HepG2 (cell line): ENCODE measurements at regions not wholly inside any gene's neighbourhood (a gene's known extent, or its start where the extent isn't known, plus 50 kb on each side); places are given as distances from the start of the nearest gene placed in this dataset.
A peak's percentile ranks its signal among the peaks of the same experiment; 100 is the strongest.

ENCODE experiments used
- THYN1 ChIP-seq: sonication (generic); formaldehyde crosslinking; IDR thresholded peaks from 2 replicates; pipeline ENCODE4 v1.8.1; 2023; ENCODE audit warnings: low read depth, mild to moderate bottlenecking, moderate library complexity, missing genetic modification reagents, borderline replicate concordance
- TF ChIP-seq, protein P1 (sequence below): sonication (generic); formaldehyde crosslinking; IDR thresholded peaks from 2 replicates; pipeline ENCODE4 v1.5.0; 2020; ENCODE audit warnings: mild to moderate bottlenecking, missing genetic modification reagents
- TF ChIP-seq, protein P2 (sequence below): sonication (generic); formaldehyde crosslinking; IDR thresholded peaks from 2 replicates; pipeline ENCODE4 v1.5.1; 2020; ENCODE audit warnings: mild to moderate bottlenecking, missing genetic modification reagents
- TF ChIP-seq, protein P3 (sequence below): sonication (generic); formaldehyde crosslinking; IDR thresholded peaks from 2 replicates; pipeline ENCODE4 v1.5.0; 2020; ENCODE audit warnings: mild to moderate bottlenecking, missing genetic modification reagents
- TF ChIP-seq, protein P4 (sequence below), 2 experiments: sonication (generic) in 1 of 2; formaldehyde crosslinking in 1 of 2; IDR thresholded peaks; 2 replicates each; pipeline versions ENCODE4 v1.4.0 to v1.6.1; 2018 to 2020; ENCODE audit warnings: missing genetic modification reagents in 2 of 2, borderline replicate concordance in 1 of 2, low read depth in 1 of 2, mild to moderate bottlenecking in 1 of 2, missing biosample characterization in 1 of 2
- TF ChIP-seq, protein P5 (sequence below): fragments of 450-650 bp; IDR thresholded peaks from 2 replicates; pipeline ENCODE4 v1.6.1; 2017; ENCODE audit warnings: mild to moderate bottlenecking
- TF ChIP-seq, protein P6 (sequence below): sonication (generic); formaldehyde crosslinking; IDR thresholded peaks from 2 replicates; pipeline ENCODE4 v1.4.0; 2020; ENCODE audit warnings: missing genetic modification reagents
- TF ChIP-seq, protein P7 (sequence below): sonication (generic); formaldehyde crosslinking; IDR thresholded peaks from 2 replicates; pipeline ENCODE4 v1.9.0; 2021; ENCODE audit warnings: missing genetic modification reagents, mild to moderate bottlenecking, borderline replicate concordance

DNA sequence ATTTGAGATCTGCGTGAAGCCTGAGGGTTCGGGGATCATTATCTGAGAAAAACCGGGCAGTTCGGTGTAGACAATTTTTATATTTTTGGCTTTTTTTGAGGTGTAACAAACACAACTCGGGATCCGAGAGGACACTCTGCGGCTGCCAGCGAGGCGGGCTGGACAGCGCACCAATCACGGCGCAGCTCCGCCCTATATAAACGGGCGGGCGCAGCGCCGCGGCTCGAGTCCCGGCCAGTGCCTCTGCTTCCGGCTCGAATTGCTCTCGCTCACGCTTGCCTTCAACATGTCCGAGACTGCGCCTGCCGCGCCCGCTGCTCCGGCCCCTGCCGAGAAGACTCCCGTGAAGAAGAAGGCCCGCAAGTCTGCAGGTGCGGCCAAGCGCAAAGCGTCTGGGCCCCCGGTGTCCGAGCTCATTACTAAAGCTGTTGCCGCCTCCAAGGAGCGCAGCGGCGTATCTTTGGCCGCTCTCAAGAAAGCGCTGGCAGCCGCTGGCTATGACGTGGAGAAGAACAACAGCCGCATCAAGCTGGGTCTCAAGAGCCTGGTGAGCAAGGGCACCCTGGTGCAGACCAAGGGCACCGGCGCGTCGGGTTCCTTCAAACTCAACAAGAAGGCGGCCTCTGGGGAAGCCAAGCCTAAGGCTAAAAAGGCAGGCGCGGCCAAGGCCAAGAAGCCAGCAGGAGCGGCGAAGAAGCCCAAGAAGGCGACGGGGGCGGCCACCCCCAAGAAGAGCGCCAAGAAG lies 69.0 kb downstream of the HFE start (continued):
- TF ChIP-seq, protein P1, sequence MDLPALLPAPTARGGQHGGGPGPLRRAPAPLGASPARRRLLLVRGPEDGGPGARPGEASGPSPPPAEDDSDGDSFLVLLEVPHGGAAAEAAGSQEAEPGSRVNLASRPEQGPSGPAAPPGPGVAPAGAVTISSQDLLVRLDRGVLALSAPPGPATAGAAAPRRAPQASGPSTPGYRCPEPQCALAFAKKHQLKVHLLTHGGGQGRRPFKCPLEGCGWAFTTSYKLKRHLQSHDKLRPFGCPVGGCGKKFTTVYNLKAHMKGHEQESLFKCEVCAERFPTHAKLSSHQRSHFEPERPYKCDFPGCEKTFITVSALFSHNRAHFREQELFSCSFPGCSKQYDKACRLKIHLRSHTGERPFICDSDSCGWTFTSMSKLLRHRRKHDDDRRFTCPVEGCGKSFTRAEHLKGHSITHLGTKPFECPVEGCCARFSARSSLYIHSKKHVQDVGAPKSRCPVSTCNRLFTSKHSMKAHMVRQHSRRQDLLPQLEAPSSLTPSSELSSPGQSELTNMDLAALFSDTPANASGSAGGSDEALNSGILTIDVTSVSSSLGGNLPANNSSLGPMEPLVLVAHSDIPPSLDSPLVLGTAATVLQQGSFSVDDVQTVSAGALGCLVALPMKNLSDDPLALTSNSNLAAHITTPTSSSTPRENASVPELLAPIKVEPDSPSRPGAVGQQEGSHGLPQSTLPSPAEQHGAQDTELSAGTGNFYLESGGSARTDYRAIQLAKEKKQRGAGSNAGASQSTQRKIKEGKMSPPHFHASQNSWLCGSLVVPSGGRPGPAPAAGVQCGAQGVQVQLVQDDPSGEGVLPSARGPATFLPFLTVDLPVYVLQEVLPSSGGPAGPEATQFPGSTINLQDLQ, result 0 out of 2 replicates have a peak, but pooled peaks have one; percentile 72
- TF ChIP-seq, protein P2, sequence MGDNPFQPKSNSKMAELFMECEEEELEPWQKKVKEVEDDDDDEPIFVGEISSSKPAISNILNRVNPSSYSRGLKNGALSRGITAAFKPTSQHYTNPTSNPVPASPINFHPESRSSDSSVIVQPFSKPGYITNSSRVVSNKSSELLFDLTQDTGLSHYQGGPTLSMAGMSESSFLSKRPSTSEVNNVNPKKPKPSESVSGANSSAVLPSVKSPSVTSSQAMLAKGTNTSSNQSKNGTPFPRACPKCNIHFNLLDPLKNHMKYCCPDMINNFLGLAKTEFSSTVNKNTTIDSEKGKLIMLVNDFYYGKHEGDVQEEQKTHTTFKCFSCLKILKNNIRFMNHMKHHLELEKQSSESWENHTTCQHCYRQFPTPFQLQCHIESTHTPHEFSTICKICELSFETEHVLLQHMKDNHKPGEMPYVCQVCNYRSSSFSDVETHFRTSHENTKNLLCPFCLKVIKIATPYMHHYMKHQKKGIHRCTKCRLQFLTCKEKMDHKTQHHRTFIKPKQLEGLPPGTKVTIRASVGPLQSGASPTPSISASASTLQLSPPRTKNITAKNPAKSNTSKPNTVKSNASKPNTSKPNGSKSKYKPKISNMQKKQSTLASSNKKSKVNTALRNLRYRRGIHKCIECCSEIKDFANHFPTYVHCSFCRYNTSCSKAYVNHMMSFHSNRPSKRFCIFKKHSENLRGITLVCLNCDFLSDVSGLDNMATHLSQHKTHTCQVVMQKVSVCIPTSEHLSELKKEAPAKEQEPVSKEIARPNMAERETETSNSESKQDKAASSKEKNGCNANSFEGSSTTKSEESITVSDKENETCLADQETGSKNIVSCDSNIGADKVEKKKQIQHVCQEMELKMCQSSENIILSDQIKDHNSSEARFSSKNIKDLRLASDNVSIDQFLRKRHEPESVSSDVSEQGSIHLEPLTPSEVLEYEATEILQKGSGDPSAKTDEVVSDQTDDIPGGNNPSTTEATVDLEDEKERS, result peak; percentile 78; the same call in 1 of the 2 replicates
- TF ChIP-seq, protein P3, sequence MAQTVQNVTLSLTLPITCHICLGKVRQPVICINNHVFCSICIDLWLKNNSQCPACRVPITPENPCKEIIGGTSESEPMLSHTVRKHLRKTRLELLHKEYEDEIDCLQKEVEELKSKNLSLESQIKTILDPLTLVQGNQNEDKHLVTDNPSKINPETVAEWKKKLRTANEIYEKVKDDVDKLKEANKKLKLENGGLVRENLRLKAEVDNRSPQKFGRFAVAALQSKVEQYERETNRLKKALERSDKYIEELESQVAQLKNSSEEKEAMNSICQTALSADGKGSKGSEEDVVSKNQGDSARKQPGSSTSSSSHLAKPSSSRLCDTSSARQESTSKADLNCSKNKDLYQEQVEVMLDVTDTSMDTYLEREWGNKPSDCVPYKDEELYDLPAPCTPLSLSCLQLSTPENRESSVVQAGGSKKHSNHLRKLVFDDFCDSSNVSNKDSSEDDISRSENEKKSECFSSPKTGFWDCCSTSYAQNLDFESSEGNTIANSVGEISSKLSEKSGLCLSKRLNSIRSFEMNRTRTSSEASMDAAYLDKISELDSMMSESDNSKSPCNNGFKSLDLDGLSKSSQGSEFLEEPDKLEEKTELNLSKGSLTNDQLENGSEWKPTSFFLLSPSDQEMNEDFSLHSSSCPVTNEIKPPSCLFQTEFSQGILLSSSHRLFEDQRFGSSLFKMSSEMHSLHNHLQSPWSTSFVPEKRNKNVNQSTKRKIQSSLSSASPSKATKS (CRISPR knock-in tag), result 0 out of 2 replicates have a peak, but pooled peaks have one; percentile 20
- TF ChIP-seq, protein P4, sequence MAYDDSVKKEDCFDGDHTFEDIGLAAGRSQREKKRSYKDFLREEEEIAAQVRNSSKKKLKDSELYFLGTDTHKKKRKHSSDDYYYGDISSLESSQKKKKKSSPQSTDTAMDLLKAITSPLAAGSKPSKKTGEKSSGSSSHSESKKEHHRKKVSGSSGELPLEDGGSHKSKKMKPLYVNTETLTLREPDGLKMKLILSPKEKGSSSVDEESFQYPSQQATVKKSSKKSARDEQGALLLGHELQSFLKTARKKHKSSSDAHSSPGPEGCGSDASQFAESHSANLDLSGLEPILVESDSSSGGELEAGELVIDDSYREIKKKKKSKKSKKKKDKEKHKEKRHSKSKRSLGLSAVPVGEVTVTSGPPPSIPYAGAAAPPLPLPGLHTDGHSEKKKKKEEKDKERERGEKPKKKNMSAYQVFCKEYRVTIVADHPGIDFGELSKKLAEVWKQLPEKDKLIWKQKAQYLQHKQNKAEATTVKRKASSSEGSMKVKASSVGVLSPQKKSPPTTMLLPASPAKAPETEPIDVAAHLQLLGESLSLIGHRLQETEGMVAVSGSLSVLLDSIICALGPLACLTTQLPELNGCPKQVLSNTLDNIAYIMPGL (CRISPR knock-in tag; IDR thresholded peaks at IDR 0.05; ENCODE audit: borderline replicate concordance in 1 of 2, low read depth in 1 of 2), result peak; percentile 87 to 96
- TF ChIP-seq, protein P5, sequence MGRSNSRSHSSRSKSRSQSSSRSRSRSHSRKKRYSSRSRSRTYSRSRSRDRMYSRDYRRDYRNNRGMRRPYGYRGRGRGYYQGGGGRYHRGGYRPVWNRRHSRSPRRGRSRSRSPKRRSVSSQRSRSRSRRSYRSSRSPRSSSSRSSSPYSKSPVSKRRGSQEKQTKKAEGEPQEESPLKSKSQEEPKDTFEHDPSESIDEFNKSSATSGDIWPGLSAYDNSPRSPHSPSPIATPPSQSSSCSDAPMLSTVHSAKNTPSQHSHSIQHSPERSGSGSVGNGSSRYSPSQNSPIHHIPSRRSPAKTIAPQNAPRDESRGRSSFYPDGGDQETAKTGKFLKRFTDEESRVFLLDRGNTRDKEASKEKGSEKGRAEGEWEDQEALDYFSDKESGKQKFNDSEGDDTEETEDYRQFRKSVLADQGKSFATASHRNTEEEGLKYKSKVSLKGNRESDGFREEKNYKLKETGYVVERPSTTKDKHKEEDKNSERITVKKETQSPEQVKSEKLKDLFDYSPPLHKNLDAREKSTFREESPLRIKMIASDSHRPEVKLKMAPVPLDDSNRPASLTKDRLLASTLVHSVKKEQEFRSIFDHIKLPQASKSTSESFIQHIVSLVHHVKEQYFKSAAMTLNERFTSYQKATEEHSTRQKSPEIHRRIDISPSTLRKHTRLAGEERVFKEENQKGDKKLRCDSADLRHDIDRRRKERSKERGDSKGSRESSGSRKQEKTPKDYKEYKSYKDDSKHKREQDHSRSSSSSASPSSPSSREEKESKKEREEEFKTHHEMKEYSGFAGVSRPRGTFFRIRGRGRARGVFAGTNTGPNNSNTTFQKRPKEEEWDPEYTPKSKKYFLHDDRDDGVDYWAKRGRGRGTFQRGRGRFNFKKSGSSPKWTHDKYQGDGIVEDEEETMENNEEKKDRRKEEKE, result no peak
- no peak; the same call in 1 of the 2 replicates for TF ChIP-seq THYN1 (CRISPR knock-in tag)
- TF ChIP-seq, protein P6, sequence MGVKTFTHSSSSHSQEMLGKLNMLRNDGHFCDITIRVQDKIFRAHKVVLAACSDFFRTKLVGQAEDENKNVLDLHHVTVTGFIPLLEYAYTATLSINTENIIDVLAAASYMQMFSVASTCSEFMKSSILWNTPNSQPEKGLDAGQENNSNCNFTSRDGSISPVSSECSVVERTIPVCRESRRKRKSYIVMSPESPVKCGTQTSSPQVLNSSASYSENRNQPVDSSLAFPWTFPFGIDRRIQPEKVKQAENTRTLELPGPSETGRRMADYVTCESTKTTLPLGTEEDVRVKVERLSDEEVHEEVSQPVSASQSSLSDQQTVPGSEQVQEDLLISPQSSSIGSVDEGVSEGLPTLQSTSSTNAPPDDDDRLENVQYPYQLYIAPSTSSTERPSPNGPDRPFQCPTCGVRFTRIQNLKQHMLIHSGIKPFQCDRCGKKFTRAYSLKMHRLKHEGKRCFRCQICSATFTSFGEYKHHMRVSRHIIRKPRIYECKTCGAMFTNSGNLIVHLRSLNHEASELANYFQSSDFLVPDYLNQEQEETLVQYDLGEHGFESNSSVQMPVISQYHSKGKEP, result peak; percentile 82; the same call in 1 of the 2 replicates
- TF ChIP-seq, protein P7, sequence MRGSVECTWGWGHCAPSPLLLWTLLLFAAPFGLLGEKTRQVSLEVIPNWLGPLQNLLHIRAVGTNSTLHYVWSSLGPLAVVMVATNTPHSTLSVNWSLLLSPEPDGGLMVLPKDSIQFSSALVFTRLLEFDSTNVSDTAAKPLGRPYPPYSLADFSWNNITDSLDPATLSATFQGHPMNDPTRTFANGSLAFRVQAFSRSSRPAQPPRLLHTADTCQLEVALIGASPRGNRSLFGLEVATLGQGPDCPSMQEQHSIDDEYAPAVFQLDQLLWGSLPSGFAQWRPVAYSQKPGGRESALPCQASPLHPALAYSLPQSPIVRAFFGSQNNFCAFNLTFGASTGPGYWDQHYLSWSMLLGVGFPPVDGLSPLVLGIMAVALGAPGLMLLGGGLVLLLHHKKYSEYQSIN (CRISPR knock-in tag), result no peak
